Right lobe of liver (tissue), 4 donors: ENCODE measurements at regions not wholly inside any gene's neighbourhood (a gene's known extent, or its start where the extent isn't known, plus 50 kb on each side); places are given as distances from the start of the nearest gene placed in this dataset.

ENCODE experiments used
- POLR2A ChIP-seq: fragments of 450-650 bp; IDR thresholded peaks from one replicate; pipeline ENCODE4 v1.6.1; 2017; ENCODE audit warnings: antibody characterized with exemption, mild to moderate bottlenecking
- TF ChIP-seq, protein P1 (sequence below), 4 donors: fragments of 200-600 bp in 3 of 4; fragments of 450-650 bp in 1 of 4; IDR thresholded peaks; one replicate each; pipeline versions ENCODE4 v1.5.1 to v1.8.0; 2016 to 2022; ENCODE audit warnings: antibody characterized with exemption in 4 of 4, mild to moderate bottlenecking in 2 of 4
- donor health status: DM: no; HTN: no; CAD: no.
- donor health status: DM: no; HTN: no; CAD: no.
- donor health status: DM: no; HTN: yes; CAD: no.

DNA sequence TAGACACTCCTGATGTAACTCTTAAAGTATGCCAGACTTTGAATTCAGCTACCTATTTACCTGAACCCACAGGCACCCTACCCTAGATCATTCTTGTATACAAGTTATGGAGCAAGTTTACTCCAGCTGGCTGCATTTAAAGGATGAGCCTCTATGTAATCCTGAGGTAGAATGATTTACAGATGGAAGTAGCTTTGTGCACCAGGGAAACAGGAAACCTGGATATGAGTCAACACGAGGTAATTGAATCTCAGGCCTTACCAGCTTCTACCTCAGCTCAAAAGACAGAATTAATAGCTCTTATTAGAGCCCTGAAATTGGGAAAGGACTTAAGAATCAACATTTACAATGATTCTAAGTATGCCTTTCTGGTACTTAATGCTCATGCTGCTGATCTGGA lies 119.8 kb downstream of the AGTR2 start:
- TF ChIP-seq, protein P1, sequence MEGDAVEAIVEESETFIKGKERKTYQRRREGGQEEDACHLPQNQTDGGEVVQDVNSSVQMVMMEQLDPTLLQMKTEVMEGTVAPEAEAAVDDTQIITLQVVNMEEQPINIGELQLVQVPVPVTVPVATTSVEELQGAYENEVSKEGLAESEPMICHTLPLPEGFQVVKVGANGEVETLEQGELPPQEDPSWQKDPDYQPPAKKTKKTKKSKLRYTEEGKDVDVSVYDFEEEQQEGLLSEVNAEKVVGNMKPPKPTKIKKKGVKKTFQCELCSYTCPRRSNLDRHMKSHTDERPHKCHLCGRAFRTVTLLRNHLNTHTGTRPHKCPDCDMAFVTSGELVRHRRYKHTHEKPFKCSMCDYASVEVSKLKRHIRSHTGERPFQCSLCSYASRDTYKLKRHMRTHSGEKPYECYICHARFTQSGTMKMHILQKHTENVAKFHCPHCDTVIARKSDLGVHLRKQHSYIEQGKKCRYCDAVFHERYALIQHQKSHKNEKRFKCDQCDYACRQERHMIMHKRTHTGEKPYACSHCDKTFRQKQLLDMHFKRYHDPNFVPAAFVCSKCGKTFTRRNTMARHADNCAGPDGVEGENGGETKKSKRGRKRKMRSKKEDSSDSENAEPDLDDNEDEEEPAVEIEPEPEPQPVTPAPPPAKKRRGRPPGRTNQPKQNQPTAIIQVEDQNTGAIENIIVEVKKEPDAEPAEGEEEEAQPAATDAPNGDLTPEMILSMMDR (IDR thresholded peaks at IDR 0.05): no peak
- no peak for TF ChIP-seq POLR2A
